ENCODE measurements at regions not wholly inside any gene's neighbourhood (a gene's known extent, or its start where the extent isn't known, plus 50 kb on each side); places are given as distances from the start of the nearest gene placed in this dataset.

- no peaks in the 10 kb centered on the region for H3K36me3 Mint-ChIP-seq (ENCODE audit: insufficient read depth)
- no peak for DNase-seq (ENCODE audit: low spot score, unreplicated experiment)
- H3K27me3 Mint-ChIP-seq, result no peaks in the 10 kb centered on the region
- no peak overlapping the region for H3K4me3 Mint-ChIP-seq (ENCODE audit: low read depth)
- H3K4me1 Mint-ChIP-seq (ENCODE audit: low read depth), result no peaks in the 10 kb centered on the region
- TF ChIP-seq CTCF (IDR thresholded peaks at IDR 0.05; ENCODE audit: unreplicated experiment), result no peak
- H3K27ac Mint-ChIP-seq, result no peak overlapping the region
- H3K9me3 Mint-ChIP-seq (ENCODE audit: low read depth), result peaks cover 12% of the 10 kb centered on the region
These were observed 294.9 kb downstream of the EIPR1 start for GRCh38 chr2:3082705-3083104.

- H3K4me1 Mint-ChIP-seq (ENCODE audit: low read depth), result no peaks in the 10 kb centered on the region
- no peaks in the 10 kb centered on the region for H3K27me3 Mint-ChIP-seq
- H3K4me3 Mint-ChIP-seq (ENCODE audit: low read depth), result no peak overlapping the region
- H3K9me3 Mint-ChIP-seq (ENCODE audit: low read depth), result peaks cover 4% of the 10 kb centered on the region
- no peak for DNase-seq (ENCODE audit: low spot score, unreplicated experiment)
- no peak for TF ChIP-seq CTCF (IDR thresholded peaks at IDR 0.05; ENCODE audit: unreplicated experiment)
- no peak overlapping the region for H3K27ac Mint-ChIP-seq
- H3K36me3 Mint-ChIP-seq (ENCODE audit: insufficient read depth), result no peaks in the 10 kb centered on the region
These were observed 297.4 kb downstream of the EIPR1 start for GRCh38 chr2:3079959-3080948.

- H3K9me3 Mint-ChIP-seq (ENCODE audit: low read depth), result no peaks in the 10 kb centered on the region
- no peak overlapping the region for H3K4me3 Mint-ChIP-seq (ENCODE audit: low read depth)
- H3K36me3 Mint-ChIP-seq (ENCODE audit: insufficient read depth), result no peaks in the 10 kb centered on the region
These were observed 298.2 kb downstream of the EIPR1 start for GRCh38 chr2:3079466-3079865.

GRCh38 chr2:3078684-3079083 lies 298.9 kb downstream of the EIPR1 start:
- H3K27ac Mint-ChIP-seq, result no peak overlapping the region
- no peaks in the 10 kb centered on the region for H3K9me3 Mint-ChIP-seq (ENCODE audit: low read depth)
- no peaks in the 10 kb centered on the region for H3K27me3 Mint-ChIP-seq
- H3K36me3 Mint-ChIP-seq (ENCODE audit: insufficient read depth), result no peaks in the 10 kb centered on the region
- no peak for TF ChIP-seq CTCF (IDR thresholded peaks at IDR 0.05; ENCODE audit: unreplicated experiment)
- no peak for DNase-seq (ENCODE audit: low spot score, unreplicated experiment)
- H3K4me1 Mint-ChIP-seq (ENCODE audit: low read depth), result no peaks in the 10 kb centered on the region
- no peak overlapping the region for H3K4me3 Mint-ChIP-seq (ENCODE audit: low read depth)

More at GRCh38 chr2:3079466-3079865, 298.2 kb downstream of the EIPR1 start:
- no peak for DNase-seq (ENCODE audit: low spot score, unreplicated experiment)
- H3K27me3 Mint-ChIP-seq, result no peaks in the 10 kb centered on the region
- TF ChIP-seq CTCF (IDR thresholded peaks at IDR 0.05; ENCODE audit: unreplicated experiment), result no peak
- no peaks in the 10 kb centered on the region for H3K4me1 Mint-ChIP-seq (ENCODE audit: low read depth)
- H3K27ac Mint-ChIP-seq, result no peak overlapping the region

- Mint-ChIP-seq H3K4me1 (ENCODE audit: low read depth) (no peaks in the 10 kb centered on the region), H3K36me3 (ENCODE audit: insufficient read depth) (no peaks in the 10 kb centered on the region), H3K4me3 (ENCODE audit: low read depth) (no peak overlapping the region), H3K27ac (no peak overlapping the region), H3K9me3 (ENCODE audit: low read depth) (no peaks in the 10 kb centered on the region), H3K27me3 (no peaks in the 10 kb centered on the region)
- DNase-seq (ENCODE audit: low spot score, unreplicated experiment), result no peak
- TF ChIP-seq CTCF (IDR thresholded peaks at IDR 0.05; ENCODE audit: unreplicated experiment), result no peak
These were observed 300.6 kb downstream of the EIPR1 start for GRCh38 chr2:3076848-3077642.

Data from progenitor cell of endocrine pancreas (in vitro differentiated cells).